ENCODE measurements at regions not wholly inside any gene's neighbourhood (a gene's known extent, or its start where the extent isn't known, plus 50 kb on each side); places are given as distances from the start of the nearest gene placed in this dataset.
A peak's percentile ranks its signal among the peaks of the same experiment; 100 is the strongest.

- intact Hi-C loops (cut with micrococcal nuclease; ENCODE audit: unreplicated experiment) = no loop called here
Observed at GRCh38 chrX:145405012-145405411, 157.7 kb downstream of the SPANXN1 start.

More at GRCh38 chrX:145405012-145405411, 157.7 kb downstream of the SPANXN1 start:
- Histone ChIP-seq H3K36me3 (replicated peaks in 1 of 2; ENCODE audit: control insufficient read depth in 1 of 2, insufficient read depth in 2 of 2, low read length in 2 of 2) (no peaks in the 10 kb centered on the region), H3K27me3 (ENCODE audit: control insufficient read depth in 1 of 2, insufficient read depth in 2 of 2, low read length in 2 of 2) (no peaks in the 10 kb centered on the region), H3K79me2 (ENCODE audit: insufficient read depth, low read length) (no peaks in the 10 kb centered on the region), H3K4me1 (ENCODE audit: insufficient read depth, low read length) (no peaks in the 10 kb centered on the region), H3K9me3 (ENCODE audit: low read length) (peaks cover 11% of the 10 kb centered on the region; the same call in 1 of the 2 replicates), H2AFZ (ENCODE audit: low read length) (no peak overlapping the region), H4K20me1 (ENCODE audit: insufficient read depth, low read length) (no peaks in the 10 kb centered on the region), H3K9ac (ENCODE audit: insufficient read depth, low read depth, low read length) (no peak overlapping the region), H3K4me2 (ENCODE audit: low read depth, low read length) (no peak overlapping the region), H3K4me3 (replicated peaks in 1 of 3; ENCODE audit: insufficient read depth in 1 of 3, low read depth in 2 of 3, low read length in 3 of 3) (no peak overlapping the region), H3K27ac (ENCODE audit: extremely low read length, insufficient read depth, low read length) (no peak overlapping the region)
- DNase-seq (ENCODE audit: low spot score) (peak; percentile 1), FAIRE-seq (no peak), ATAC-seq (no peak)
- TF ChIP-seq TAF15 (IDR thresholded peaks at IDR 0.05; ENCODE audit: low read depth, low read length, poor library complexity, severe bottlenecking) (no peak), FOXC1 (CRISPR knock-in tag; IDR thresholded peaks at IDR 0.05; ENCODE audit: borderline replicate concordance) (no peak), DBP (CRISPR knock-in tag; IDR thresholded peaks at IDR 0.05; ENCODE audit: not compliant biosample characterization) (no peak), FOXA1 (IDR thresholded peaks at IDR 0.05) (no peak), FOXA1 (CRISPR knock-in tag; IDR thresholded peaks at IDR 0.05) (no peak), TOE1 (CRISPR knock-in tag; IDR thresholded peaks at IDR 0.05) (no peak), ZGPAT (CRISPR knock-in tag; IDR thresholded peaks at IDR 0.05) (no peak), ARHGAP35 (CRISPR knock-in tag; IDR thresholded peaks at IDR 0.05; ENCODE audit: borderline replicate concordance) (no peak), ZNF441 (CRISPR knock-in tag; IDR thresholded peaks at IDR 0.05; ENCODE audit: borderline replicate concordance) (no peak), ZKSCAN5 (CRISPR knock-in tag; IDR thresholded peaks at IDR 0.05) (no peak), DPF2 (CRISPR knock-in tag; IDR thresholded peaks at IDR 0.05; ENCODE audit: borderline replicate concordance, low read depth) (no peak), ZNF652 (CRISPR knock-in tag; IDR thresholded peaks at IDR 0.05; ENCODE audit: borderline replicate concordance, low read depth) (no peak)
- ChIA-PET POLR2A (no interaction called here), CTCF (ENCODE audit: low intra/inter-chr PET ratio, low total read pairs) (no interaction called here)
- in situ Hi-C loops (cut with HindIII; ENCODE audit: extremely low pct_ligation_motif_present, low pct_unique_long_range_greater_than_20kb) = no loop called here
- 0% methylated on average over 1 of the region's 1 CpG for WGBS (ENCODE audit: low lambda C conversion rate)
- no TSS peak for BruUV-seq (replicated peaks)

Data from HepG2 (cell line).